ENCODE measurements at regions not wholly inside any gene's neighbourhood (a gene's known extent, or its start where the extent isn't known, plus 50 kb on each side); places are given as distances from the start of the nearest gene placed in this dataset.

DNA sequence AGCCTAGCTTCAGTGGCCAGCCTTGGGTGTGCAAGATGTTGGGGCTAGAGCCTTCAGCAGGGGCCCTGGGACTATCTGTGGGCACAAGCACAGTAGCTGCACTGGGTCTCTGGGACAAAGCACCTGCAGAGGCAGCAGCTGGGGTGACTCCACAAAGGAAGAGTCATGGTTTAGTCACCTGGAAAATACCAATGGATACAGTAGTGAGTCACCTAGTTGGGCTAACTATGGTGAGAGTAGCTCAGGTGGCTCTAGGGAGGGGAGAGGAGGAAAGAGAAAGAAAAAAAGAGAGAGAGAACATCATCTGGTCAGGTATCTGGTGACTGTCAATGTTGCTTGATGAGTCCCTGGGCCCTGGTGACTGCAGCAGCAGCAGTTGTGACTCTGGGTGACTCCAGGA, 72.9 kb upstream of the SPIN4 start:
- TF ChIP-seq, protein P1, sequence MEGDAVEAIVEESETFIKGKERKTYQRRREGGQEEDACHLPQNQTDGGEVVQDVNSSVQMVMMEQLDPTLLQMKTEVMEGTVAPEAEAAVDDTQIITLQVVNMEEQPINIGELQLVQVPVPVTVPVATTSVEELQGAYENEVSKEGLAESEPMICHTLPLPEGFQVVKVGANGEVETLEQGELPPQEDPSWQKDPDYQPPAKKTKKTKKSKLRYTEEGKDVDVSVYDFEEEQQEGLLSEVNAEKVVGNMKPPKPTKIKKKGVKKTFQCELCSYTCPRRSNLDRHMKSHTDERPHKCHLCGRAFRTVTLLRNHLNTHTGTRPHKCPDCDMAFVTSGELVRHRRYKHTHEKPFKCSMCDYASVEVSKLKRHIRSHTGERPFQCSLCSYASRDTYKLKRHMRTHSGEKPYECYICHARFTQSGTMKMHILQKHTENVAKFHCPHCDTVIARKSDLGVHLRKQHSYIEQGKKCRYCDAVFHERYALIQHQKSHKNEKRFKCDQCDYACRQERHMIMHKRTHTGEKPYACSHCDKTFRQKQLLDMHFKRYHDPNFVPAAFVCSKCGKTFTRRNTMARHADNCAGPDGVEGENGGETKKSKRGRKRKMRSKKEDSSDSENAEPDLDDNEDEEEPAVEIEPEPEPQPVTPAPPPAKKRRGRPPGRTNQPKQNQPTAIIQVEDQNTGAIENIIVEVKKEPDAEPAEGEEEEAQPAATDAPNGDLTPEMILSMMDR (IDR thresholded peaks at IDR 0.05) = no peak
- TF ChIP-seq POLR2A (IDR thresholded peaks at IDR 0.05) = no peak
